GM18858 (cell line): ENCODE measurements at regions not wholly inside any gene's neighbourhood (a gene's known extent, or its start where the extent isn't known, plus 50 kb on each side); places are given as distances from the start of the nearest gene placed in this dataset.
"Not testable (repeated sequence)": the region's sequence is repeated elsewhere in the genome, so short reads cannot be mapped to it uniquely, and the experiment has no call there.

ENCODE experiments used
- ATAC-seq: cut with Tn5 transposase; IDR thresholded peaks from one replicate; pipeline ENCODE4 v1.9.1; 2021; ENCODE audit not compliant: unreplicated experiment

- ATAC-seq: no peak
These were observed 721.0 kb upstream of the ARRDC3 start for GRCh38 chr5:92104126-92104525.

GRCh38 chr5:92102313-92102712 lies 719.2 kb upstream of the ARRDC3 start:
- no peak for ATAC-seq

- ATAC-seq: no peak
These were observed 709.1 kb upstream of the ARRDC3 start for GRCh38 chr5:92092239-92092638.

- ATAC-seq: no peak
These were observed 703.1 kb upstream of the ARRDC3 start for GRCh38 chr5:92086059-92086811.

- ATAC-seq: no peak
These were observed 699.0 kb upstream of the ARRDC3 start for GRCh38 chr5:92081958-92082712.

- ATAC-seq: no peak
These were observed 687.7 kb upstream of the ARRDC3 start for GRCh38 chr5:92070786-92071185.

- no peak for ATAC-seq
These were observed 681.9 kb upstream of the ARRDC3 start for GRCh38 chr5:92064993-92065392.

GRCh38 chr5:92051741-92052140 lies 668.6 kb upstream of the ARRDC3 start:
- no peak for ATAC-seq

GRCh38 chr5:92050970-92051369 lies 667.9 kb upstream of the ARRDC3 start:
- no peak for ATAC-seq

GRCh38 chr5:92041911-92042660 lies 659.0 kb upstream of the ARRDC3 start:
- ATAC-seq: no peak

- no peak for ATAC-seq
These were observed 658.1 kb upstream of the ARRDC3 start for GRCh38 chr5:92041206-92041605.

GRCh38 chr5:92029792-92030191 lies 646.7 kb upstream of the ARRDC3 start:
- ATAC-seq: not testable (repeated sequence)

GRCh38 chr5:92023555-92023954 lies 640.4 kb upstream of the ARRDC3 start:
- no peak for ATAC-seq

- ATAC-seq: no peak
These were observed 640.0 kb upstream of the ARRDC3 start for GRCh38 chr5:92023141-92023471.

GRCh38 chr5:92022415-92023140 lies 639.5 kb upstream of the ARRDC3 start:
- no peak for ATAC-seq

- no peak for ATAC-seq
These were observed 636.4 kb upstream of the ARRDC3 start for GRCh38 chr5:92019376-92019990.

- no peak for ATAC-seq
These were observed 634.7 kb upstream of the ARRDC3 start for GRCh38 chr5:92017776-92018175.

- ATAC-seq: not testable (repeated sequence)
These were observed 628.7 kb upstream of the ARRDC3 start for GRCh38 chr5:92011845-92012244.

GRCh38 chr5:92003806-92004205 lies 620.7 kb upstream of the ARRDC3 start:
- no peak for ATAC-seq

GRCh38 chr5:92002721-92003274 lies 619.7 kb upstream of the ARRDC3 start:
- no peak for ATAC-seq
